Brain microvascular endothelial cell (primary cell): ENCODE measurements at regions not wholly inside any gene's neighbourhood (a gene's known extent, or its start where the extent isn't known, plus 50 kb on each side); places are given as distances from the start of the nearest gene placed in this dataset.

ENCODE experiments used
- DNase-seq: peaks from one replicate; pipeline ENCODE4 v3.0.0-alpha.2; 2020
- H3K27ac ChIP-seq: fragments of 250-450 bp; sonication (Bioruptor Pico); 2 replicates; pipeline ENCODE4 v1.5.1; 2020; ENCODE audit warnings: mild to moderate bottlenecking, moderate library complexity
- H3K27me3 ChIP-seq: fragments of 250-450 bp; sonication (Bioruptor Pico); replicated peaks from 2 replicates; pipeline ENCODE4 v1.5.1; 2020; ENCODE audit warnings: mild to moderate bottlenecking
- H3K36me3 ChIP-seq: fragments of 250-450 bp; sonication (Bioruptor Pico); replicated peaks from 2 replicates; pipeline ENCODE4 v1.5.1; 2020; ENCODE audit warnings: mild to moderate bottlenecking
- H3K4me3 ChIP-seq: 2 replicates; pipeline ENCODE4 v1.5.1; 2011; ENCODE audit warnings: low read depth, mild to moderate bottlenecking, control low read depth, low read length, moderate library complexity
- in situ Hi-C: cut with HindIII; loops from 2 replicates; pipeline ENCODE4 v1.10.0; 2017; ENCODE audit warnings: low sequenced_read_pairs, low pct_ligation_motif_present
- TF ChIP-seq, protein P1 (sequence below): IDR thresholded peaks from 2 replicates; pipeline ENCODE4 v1.5.1; 2011; ENCODE audit warnings: low read depth, mild to moderate bottlenecking, moderate library complexity, low read length, control low read depth, inconsistent platforms; ENCODE audit errors: missing control alignments

DNA sequence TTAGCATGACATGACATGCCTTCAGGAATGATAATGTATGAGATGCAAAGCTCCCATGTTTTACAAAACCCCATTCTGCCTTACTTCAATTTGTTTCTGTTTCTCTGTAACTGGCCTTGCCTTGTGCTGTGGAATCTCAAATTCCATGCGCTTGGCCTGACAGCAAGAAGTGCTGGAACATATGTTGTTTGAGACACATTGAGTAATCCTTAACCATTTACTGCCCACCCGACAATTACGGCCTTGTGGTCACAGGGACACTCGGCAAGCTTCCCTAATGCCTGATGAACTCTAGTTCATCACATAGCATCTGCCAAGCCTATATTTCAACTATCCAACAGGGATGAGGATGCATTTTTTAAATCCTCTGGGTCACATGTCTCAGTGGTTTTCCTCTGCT is 226.4 kb upstream of the CASK start:
- no peak for DNase-seq
- H3K4me3 ChIP-seq, result no peak overlapping the region
- TF ChIP-seq, protein P1, sequence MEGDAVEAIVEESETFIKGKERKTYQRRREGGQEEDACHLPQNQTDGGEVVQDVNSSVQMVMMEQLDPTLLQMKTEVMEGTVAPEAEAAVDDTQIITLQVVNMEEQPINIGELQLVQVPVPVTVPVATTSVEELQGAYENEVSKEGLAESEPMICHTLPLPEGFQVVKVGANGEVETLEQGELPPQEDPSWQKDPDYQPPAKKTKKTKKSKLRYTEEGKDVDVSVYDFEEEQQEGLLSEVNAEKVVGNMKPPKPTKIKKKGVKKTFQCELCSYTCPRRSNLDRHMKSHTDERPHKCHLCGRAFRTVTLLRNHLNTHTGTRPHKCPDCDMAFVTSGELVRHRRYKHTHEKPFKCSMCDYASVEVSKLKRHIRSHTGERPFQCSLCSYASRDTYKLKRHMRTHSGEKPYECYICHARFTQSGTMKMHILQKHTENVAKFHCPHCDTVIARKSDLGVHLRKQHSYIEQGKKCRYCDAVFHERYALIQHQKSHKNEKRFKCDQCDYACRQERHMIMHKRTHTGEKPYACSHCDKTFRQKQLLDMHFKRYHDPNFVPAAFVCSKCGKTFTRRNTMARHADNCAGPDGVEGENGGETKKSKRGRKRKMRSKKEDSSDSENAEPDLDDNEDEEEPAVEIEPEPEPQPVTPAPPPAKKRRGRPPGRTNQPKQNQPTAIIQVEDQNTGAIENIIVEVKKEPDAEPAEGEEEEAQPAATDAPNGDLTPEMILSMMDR, result no peak
- no peaks in the 10 kb centered on the region for H3K36me3 ChIP-seq
- H3K27me3 ChIP-seq, result no peaks in the 10 kb centered on the region
- H3K27ac ChIP-seq, result no peak overlapping the region
- in situ Hi-C loops, result no loop called here

DNA sequence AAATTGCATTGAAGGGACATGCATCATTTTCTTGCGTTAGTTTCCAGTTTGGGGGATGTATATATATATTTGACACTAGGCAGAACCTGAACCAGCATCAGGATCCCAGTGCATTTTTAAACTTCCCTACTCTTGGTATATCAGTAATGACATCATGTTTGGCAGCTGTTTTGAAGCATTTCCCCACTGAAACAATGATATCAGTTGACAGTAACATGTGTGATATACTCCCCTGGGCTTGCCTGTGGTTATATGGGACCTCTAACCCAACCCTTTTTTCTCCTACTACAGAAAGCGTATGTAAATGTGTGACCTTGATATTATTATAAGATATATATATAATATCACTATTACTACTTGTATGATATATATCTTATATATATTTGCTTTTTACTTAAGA is 225.9 kb upstream of the CASK start:
- TF ChIP-seq, protein P1, result no peak
- no peak for DNase-seq
- Histone ChIP-seq H3K27me3 (no peaks in the 10 kb centered on the region), H3K4me3 (no peak overlapping the region), H3K27ac (no peak overlapping the region), H3K36me3 (no peaks in the 10 kb centered on the region)
- in situ Hi-C loops, result no loop called here

DNA sequence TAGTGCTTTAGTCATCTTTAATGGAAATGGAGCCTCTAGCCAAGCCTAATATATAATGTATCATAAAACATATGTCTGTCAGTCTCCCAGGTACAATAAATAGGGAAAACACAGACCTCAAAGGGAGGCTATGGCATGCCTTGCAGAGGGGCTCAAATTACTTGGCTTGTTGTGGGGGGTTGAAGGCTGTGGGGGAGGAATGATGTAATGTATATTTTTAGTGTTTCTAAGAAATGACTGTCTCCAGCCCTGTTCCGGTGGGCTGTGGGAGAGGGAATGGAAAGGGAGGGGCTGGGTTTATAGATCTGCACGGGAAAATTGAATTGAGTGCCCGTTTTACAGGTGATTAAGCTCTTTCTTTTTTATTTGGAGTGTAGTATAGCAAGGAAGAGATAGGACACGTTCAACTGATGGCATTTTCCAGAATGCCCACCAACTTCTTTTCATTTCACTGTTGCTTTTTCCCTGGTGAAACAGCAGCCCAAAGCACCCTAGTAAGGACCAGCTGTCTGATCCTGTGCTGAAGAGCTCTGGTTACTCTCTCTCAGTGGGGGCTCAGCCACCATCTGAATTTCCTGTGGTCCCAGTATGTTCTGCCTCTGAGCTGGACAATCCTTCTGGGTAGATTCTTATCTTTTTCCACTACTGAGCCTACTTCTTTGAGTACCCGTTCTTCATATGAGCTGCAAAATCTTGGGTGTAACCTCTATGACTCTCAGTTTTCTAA is 220.7 kb upstream of the CASK start:
- in situ Hi-C loops, result no loop called here
- Histone ChIP-seq H3K36me3 (no peaks in the 10 kb centered on the region), H3K27me3 (no peaks in the 10 kb centered on the region), H3K27ac (no peak overlapping the region), H3K4me3 (no peak overlapping the region)
- DNase-seq, result no peak
- TF ChIP-seq, protein P1, result no peak

DNA sequence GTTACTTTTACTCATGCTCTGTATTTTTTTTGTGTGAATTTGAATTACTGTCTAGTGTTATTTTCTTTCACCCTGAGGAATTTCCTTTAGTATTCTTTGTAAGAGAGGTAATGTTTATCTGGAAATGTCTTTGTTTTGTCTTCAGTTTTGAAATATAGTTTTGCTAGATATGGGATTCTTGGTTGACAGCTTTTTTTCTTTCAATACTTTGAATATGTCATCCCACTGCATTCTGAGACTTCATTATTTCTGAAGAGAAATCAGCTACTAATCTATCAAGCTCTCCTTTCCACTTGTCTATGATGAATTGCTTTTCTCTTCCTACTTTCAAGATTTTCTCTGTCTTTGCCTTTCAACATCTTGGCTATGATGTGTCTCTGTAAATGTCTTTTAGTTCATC is 217.0 kb upstream of the CASK start:
- no peak for DNase-seq
- Histone ChIP-seq H3K36me3 (no peaks in the 10 kb centered on the region), H3K4me3 (no peak overlapping the region), H3K27ac (no peak overlapping the region), H3K27me3 (no peaks in the 10 kb centered on the region)
- in situ Hi-C loops, result no loop called here
- TF ChIP-seq, protein P1, result no peak

DNA sequence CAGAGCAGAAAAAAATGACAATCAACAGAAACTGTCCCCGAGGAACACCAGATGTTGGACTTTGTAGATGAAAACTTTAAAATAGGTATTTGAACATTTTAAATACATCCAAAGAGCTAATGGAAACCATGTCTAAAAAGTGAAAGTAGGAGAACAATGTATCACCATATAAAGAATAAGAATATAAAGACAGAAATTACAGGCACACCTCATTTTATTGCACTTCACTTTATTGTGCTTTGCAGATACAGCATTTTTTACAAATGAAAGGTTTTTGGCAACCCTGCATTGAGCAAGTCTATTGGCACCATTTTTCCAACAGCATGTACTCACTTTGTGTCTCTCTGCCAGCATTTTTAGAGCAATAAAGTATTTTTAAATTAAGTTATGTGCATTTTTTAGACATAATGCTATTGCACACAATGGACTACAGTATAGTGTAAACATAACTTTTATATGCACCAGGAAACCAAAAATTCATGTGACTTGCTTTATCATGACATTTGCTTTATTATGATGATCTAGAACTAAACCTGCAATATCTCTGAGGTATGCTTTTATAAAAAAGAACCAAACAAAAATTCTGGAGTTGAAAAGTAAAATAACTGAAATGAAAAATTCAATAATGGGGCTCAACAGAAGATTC is 212.4 kb upstream of the CASK start:
- Histone ChIP-seq H3K27me3 (no peaks in the 10 kb centered on the region), H3K36me3 (no peaks in the 10 kb centered on the region), H3K4me3 (no peak overlapping the region), H3K27ac (no peak overlapping the region)
- in situ Hi-C loops, result no loop called here
- TF ChIP-seq, protein P1, result no peak
- DNase-seq, result no peak
